ENCODE measurements at regions not wholly inside any gene's neighbourhood (a gene's known extent, or its start where the extent isn't known, plus 50 kb on each side); places are given as distances from the start of the nearest gene placed in this dataset.

DNA sequence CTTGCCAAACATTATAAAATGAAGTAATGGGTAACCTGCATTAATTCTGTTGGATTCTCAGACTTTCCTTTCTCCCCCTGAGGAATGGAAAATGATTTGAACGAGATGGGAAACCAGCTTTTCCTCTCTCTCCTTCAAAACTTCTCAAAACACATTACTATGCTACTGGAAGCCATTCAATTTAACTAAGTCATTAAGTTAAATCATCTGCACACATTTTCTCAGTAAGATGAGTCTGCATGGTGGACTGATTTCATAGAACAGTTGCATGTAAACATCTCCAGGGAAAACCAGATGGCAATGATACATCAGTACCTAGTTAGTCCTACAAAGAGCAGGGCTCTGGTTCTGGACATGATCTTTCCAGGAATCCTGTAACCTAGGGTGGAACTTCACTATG is 59.9 kb downstream of the BMP4 start:
- Histone ChIP-seq H3K4me1 (ENCODE audit: control insufficient read depth in 3 of 3, insufficient read depth in 3 of 3, low read length in 3 of 3) (peaks cover 0 to 4% (median 0%) of the 10 kb centered on the region in 3 donors), H3K9me3 (ENCODE audit: control insufficient read depth in 3 of 3, low read length in 3 of 3) (no peaks in the 10 kb centered on the region), H3K9ac (ENCODE audit: low read depth in 1 of 3, low read length in 3 of 3) (no peak overlapping the region), H3K27me3 (ENCODE audit: control insufficient read depth in 3 of 3, insufficient read depth in 3 of 3, low read length in 3 of 3) (no peaks in the 10 kb centered on the region), H3K4me3 (ENCODE audit: low read length in 3 of 3) (no peak overlapping the region), H3K36me3 (ENCODE audit: control insufficient read depth in 3 of 3, insufficient read depth in 3 of 3, low read length in 3 of 3) (no peaks in the 10 kb centered on the region), H3K27ac (ENCODE audit: low read depth, low read length) (no peak overlapping the region)

GRCh38 chr14:53894456-53894855 is 62.2 kb downstream of the BMP4 start:
- H3K36me3 ChIP-seq (ENCODE audit: control insufficient read depth in 3 of 3, insufficient read depth in 3 of 3, low read length in 3 of 3) = no peaks in the 10 kb centered on the region
- no peaks in the 10 kb centered on the region for H3K27me3 ChIP-seq (ENCODE audit: control insufficient read depth in 3 of 3, insufficient read depth in 3 of 3, low read length in 3 of 3)
- no peak overlapping the region for H3K9ac ChIP-seq (ENCODE audit: low read depth in 1 of 3, low read length in 3 of 3)
- no peak overlapping the region for H3K4me3 ChIP-seq (ENCODE audit: low read length in 3 of 3)
- no peaks in the 10 kb centered on the region for H3K9me3 ChIP-seq (ENCODE audit: control insufficient read depth in 3 of 3, low read length in 3 of 3)
- peaks cover 0 to 2% (median 0%) of the 10 kb centered on the region in 3 donors for H3K4me1 ChIP-seq (ENCODE audit: control insufficient read depth in 3 of 3, insufficient read depth in 3 of 3, low read length in 3 of 3)
- H3K27ac ChIP-seq (ENCODE audit: low read depth, low read length) = no peak overlapping the region

GRCh38 chr14:53893374-53893773 is 63.3 kb downstream of the BMP4 start:
- H3K9ac ChIP-seq (ENCODE audit: low read depth in 1 of 3, low read length in 3 of 3) = no peak overlapping the region
- no peaks in the 10 kb centered on the region for H3K27me3 ChIP-seq (ENCODE audit: control insufficient read depth in 3 of 3, insufficient read depth in 3 of 3, low read length in 3 of 3)

GRCh38 chr14:53890611-53891101 is 66.0 kb downstream of the BMP4 start:
- Histone ChIP-seq H3K27me3 (ENCODE audit: control insufficient read depth in 3 of 3, insufficient read depth in 3 of 3, low read length in 3 of 3) (no peaks in the 10 kb centered on the region), H3K9ac (ENCODE audit: low read depth in 1 of 3, low read length in 3 of 3) (no peak overlapping the region), H3K4me3 (ENCODE audit: low read length in 3 of 3) (no peak overlapping the region), H3K27ac (ENCODE audit: low read depth, low read length) (no peak overlapping the region), H3K36me3 (ENCODE audit: control insufficient read depth in 3 of 3, insufficient read depth in 3 of 3, low read length in 3 of 3) (no peaks in the 10 kb centered on the region), H3K9me3 (ENCODE audit: control insufficient read depth in 3 of 3, low read length in 3 of 3) (no peaks in the 10 kb centered on the region), H3K4me1 (ENCODE audit: control insufficient read depth in 3 of 3, insufficient read depth in 3 of 3, low read length in 3 of 3) (no peaks in the 10 kb centered on the region)

More at GRCh38 chr14:53893374-53893773, 63.3 kb downstream of the BMP4 start:
- no peak overlapping the region for H3K27ac ChIP-seq (ENCODE audit: low read depth, low read length)
- peaks cover 0 to 2% (median 0%) of the 10 kb centered on the region in 3 donors for H3K4me1 ChIP-seq (ENCODE audit: control insufficient read depth in 3 of 3, insufficient read depth in 3 of 3, low read length in 3 of 3)
- no peaks in the 10 kb centered on the region for H3K36me3 ChIP-seq (ENCODE audit: control insufficient read depth in 3 of 3, insufficient read depth in 3 of 3, low read length in 3 of 3)
- no peak overlapping the region for H3K4me3 ChIP-seq (ENCODE audit: low read length in 3 of 3)
- no peaks in the 10 kb centered on the region for H3K9me3 ChIP-seq (ENCODE audit: control insufficient read depth in 3 of 3, low read length in 3 of 3)

GRCh38 chr14:53888535-53889386 is 67.9 kb downstream of the BMP4 start:
- Histone ChIP-seq H3K27me3 (ENCODE audit: control insufficient read depth in 3 of 3, insufficient read depth in 3 of 3, low read length in 3 of 3) (no peaks in the 10 kb centered on the region), H3K27ac (ENCODE audit: low read depth, low read length) (no peak overlapping the region), H3K9me3 (ENCODE audit: control insufficient read depth in 3 of 3, low read length in 3 of 3) (no peaks in the 10 kb centered on the region), H3K4me3 (ENCODE audit: low read length in 3 of 3) (no peak overlapping the region), H3K36me3 (ENCODE audit: control insufficient read depth in 3 of 3, insufficient read depth in 3 of 3, low read length in 3 of 3) (no peaks in the 10 kb centered on the region), H3K9ac (ENCODE audit: low read depth in 1 of 3, low read length in 3 of 3) (no peak overlapping the region), H3K4me1 (ENCODE audit: control insufficient read depth in 3 of 3, insufficient read depth in 3 of 3, low read length in 3 of 3) (no peaks in the 10 kb centered on the region)

DNA sequence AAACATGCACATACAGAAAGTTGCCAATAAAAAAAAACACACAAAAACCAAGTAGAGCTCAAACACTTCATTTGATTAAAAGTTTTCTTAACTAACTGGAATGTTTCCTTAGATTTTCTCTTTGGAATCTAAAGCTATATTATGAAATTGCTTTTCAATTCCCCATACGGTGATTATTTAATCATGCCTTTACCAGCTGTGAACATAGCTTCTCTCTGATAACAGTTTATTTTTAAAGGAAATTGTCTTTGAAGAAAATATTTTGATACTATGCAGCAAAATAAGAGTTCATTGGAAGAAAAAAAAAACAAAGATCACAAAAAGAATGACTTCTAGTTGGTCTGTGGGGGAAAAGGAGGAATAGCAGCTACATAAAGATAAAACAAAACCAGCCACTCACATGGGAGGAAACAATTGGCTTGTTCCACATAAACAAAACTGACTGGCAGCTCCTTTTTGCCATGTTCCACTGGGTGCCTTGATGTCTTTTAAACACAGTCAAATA is 71.4 kb downstream of the BMP4 start:
- H3K27ac ChIP-seq (ENCODE audit: low read depth, low read length) = no peak overlapping the region
- no peak overlapping the region for H3K9ac ChIP-seq (ENCODE audit: low read depth in 1 of 3, low read length in 3 of 3)
- H3K9me3 ChIP-seq (ENCODE audit: control insufficient read depth in 3 of 3, low read length in 3 of 3) = no peaks in the 10 kb centered on the region
- no peak overlapping the region for H3K4me3 ChIP-seq (ENCODE audit: low read length in 3 of 3)
- no peaks in the 10 kb centered on the region for H3K36me3 ChIP-seq (ENCODE audit: control insufficient read depth in 3 of 3, insufficient read depth in 3 of 3, low read length in 3 of 3)
- H3K27me3 ChIP-seq (ENCODE audit: control insufficient read depth in 3 of 3, insufficient read depth in 3 of 3, low read length in 3 of 3) = no peaks in the 10 kb centered on the region
- no peaks in the 10 kb centered on the region for H3K4me1 ChIP-seq (ENCODE audit: control insufficient read depth in 3 of 3, insufficient read depth in 3 of 3, low read length in 3 of 3)

- no peaks in the 10 kb centered on the region for H3K27me3 ChIP-seq (ENCODE audit: control insufficient read depth in 3 of 3, insufficient read depth in 3 of 3, low read length in 3 of 3)
- H3K4me1 ChIP-seq (ENCODE audit: control insufficient read depth in 3 of 3, insufficient read depth in 3 of 3, low read length in 3 of 3) = no peaks in the 10 kb centered on the region
These were observed 72.0 kb downstream of the BMP4 start for GRCh38 chr14:53884601-53885000.

GRCh38 chr14:53883739-53884138 is 72.9 kb downstream of the BMP4 start:
- H3K9me3 ChIP-seq (ENCODE audit: control insufficient read depth in 3 of 3, low read length in 3 of 3) = no peaks in the 10 kb centered on the region
- no peak overlapping the region for H3K9ac ChIP-seq (ENCODE audit: low read depth in 1 of 3, low read length in 3 of 3)
- H3K36me3 ChIP-seq (ENCODE audit: control insufficient read depth in 3 of 3, insufficient read depth in 3 of 3, low read length in 3 of 3) = no peaks in the 10 kb centered on the region
- no peaks in the 10 kb centered on the region for H3K27me3 ChIP-seq (ENCODE audit: control insufficient read depth in 3 of 3, insufficient read depth in 3 of 3, low read length in 3 of 3)
- no peak overlapping the region for H3K27ac ChIP-seq (ENCODE audit: low read depth, low read length)
- no peaks in the 10 kb centered on the region for H3K4me1 ChIP-seq (ENCODE audit: control insufficient read depth in 3 of 3, insufficient read depth in 3 of 3, low read length in 3 of 3)
- no peak overlapping the region for H3K4me3 ChIP-seq (ENCODE audit: low read length in 3 of 3)

More at GRCh38 chr14:53884601-53885000, 72.0 kb downstream of the BMP4 start:
- no peak overlapping the region for H3K4me3 ChIP-seq (ENCODE audit: low read length in 3 of 3)
- H3K36me3 ChIP-seq (ENCODE audit: control insufficient read depth in 3 of 3, insufficient read depth in 3 of 3, low read length in 3 of 3) = no peaks in the 10 kb centered on the region
- H3K27ac ChIP-seq (ENCODE audit: low read depth, low read length) = no peak overlapping the region
- no peak overlapping the region for H3K9ac ChIP-seq (ENCODE audit: low read depth in 1 of 3, low read length in 3 of 3)
- H3K9me3 ChIP-seq (ENCODE audit: control insufficient read depth in 3 of 3, low read length in 3 of 3) = no peaks in the 10 kb centered on the region

GRCh38 chr14:53882684-53883083 is 73.9 kb downstream of the BMP4 start:
- H3K9me3 ChIP-seq (ENCODE audit: control insufficient read depth in 3 of 3, low read length in 3 of 3) = no peaks in the 10 kb centered on the region
- H3K4me1 ChIP-seq (ENCODE audit: control insufficient read depth in 3 of 3, insufficient read depth in 3 of 3, low read length in 3 of 3) = no peaks in the 10 kb centered on the region
- H3K27me3 ChIP-seq (ENCODE audit: control insufficient read depth in 3 of 3, insufficient read depth in 3 of 3, low read length in 3 of 3) = no peaks in the 10 kb centered on the region
- H3K9ac ChIP-seq (ENCODE audit: low read depth in 1 of 3, low read length in 3 of 3) = no peak overlapping the region
- no peaks in the 10 kb centered on the region for H3K36me3 ChIP-seq (ENCODE audit: control insufficient read depth in 3 of 3, insufficient read depth in 3 of 3, low read length in 3 of 3)
- H3K27ac ChIP-seq (ENCODE audit: low read depth, low read length) = no peak overlapping the region
- no peak overlapping the region for H3K4me3 ChIP-seq (ENCODE audit: low read length in 3 of 3)

- no peak overlapping the region for H3K27ac ChIP-seq (ENCODE audit: low read depth, low read length)
- no peaks in the 10 kb centered on the region for H3K4me1 ChIP-seq (ENCODE audit: control insufficient read depth in 3 of 3, insufficient read depth in 3 of 3, low read length in 3 of 3)
- H3K9ac ChIP-seq (ENCODE audit: low read depth in 1 of 3, low read length in 3 of 3) = no peak overlapping the region
- no peaks in the 10 kb centered on the region for H3K27me3 ChIP-seq (ENCODE audit: control insufficient read depth in 3 of 3, insufficient read depth in 3 of 3, low read length in 3 of 3)
- no peak overlapping the region for H3K4me3 ChIP-seq (ENCODE audit: low read length in 3 of 3)
- no peaks in the 10 kb centered on the region for H3K36me3 ChIP-seq (ENCODE audit: control insufficient read depth in 3 of 3, insufficient read depth in 3 of 3, low read length in 3 of 3)
- no peaks in the 10 kb centered on the region for H3K9me3 ChIP-seq (ENCODE audit: control insufficient read depth in 3 of 3, low read length in 3 of 3)
These were observed 74.7 kb downstream of the BMP4 start for GRCh38 chr14:53881921-53882320.

Data from skeletal muscle tissue (tissue), 3 donors.